Sigmoid colon (tissue), 6 donors: ENCODE measurements at regions not wholly inside any gene's neighbourhood (a gene's known extent, or its start where the extent isn't known, plus 50 kb on each side); places are given as distances from the start of the nearest gene placed in this dataset.

ENCODE experiments used
- DNase-seq: peaks from one replicate; pipeline ENCODE4 v3.0.0-alpha.2; 2019
- H3K27ac ChIP-seq, 4 donors: fragments of 200-600 bp; sonication (generic); one replicate each; pipeline ENCODE4 v1.5.1; 2016 to 2019; ENCODE audit warnings: mild to moderate bottlenecking in 1 of 4
- H3K27me3 ChIP-seq, 3 donors: fragments of 200-600 bp; sonication (generic); one replicate each; pipeline ENCODE4 v1.5.1; 2019; ENCODE audit warnings: mild to moderate bottlenecking in 1 of 3
- H3K36me3 ChIP-seq, 4 donors: fragments of 200-600 bp; sonication (generic); one replicate each; pipeline ENCODE4 v1.5.1; 2016 to 2019
- H3K4me1 ChIP-seq, 4 donors: fragments of 200-600 bp; sonication (generic); one replicate each; pipeline ENCODE4 v1.5.1; 2017 to 2019
- H3K4me3 ChIP-seq, 4 donors: fragments of 200-600 bp; sonication (generic); one replicate each; pipeline ENCODE4 v1.5.1; 2017 to 2019; ENCODE audit warnings: mild to moderate bottlenecking in 2 of 4, moderate library complexity in 1 of 4
- H3K9me3 ChIP-seq, 4 donors: fragments of 200-600 bp in 3 of 4; sonication (generic) in 3 of 4; one replicate each; pipeline versions ENCODE4 v1.5.1 to v1.6.1; 2013 to 2019
- CTCF ChIP-seq, 4 experiments: fragments of 450-650 bp in 3 of 4; fragments of 200-600 bp in 1 of 4; IDR thresholded peaks; one replicate each; pipeline ENCODE4 v1.5.1; 2016 to 2019; ENCODE audit warnings: antibody characterized with exemption in 4 of 4, mild to moderate bottlenecking in 3 of 4, moderate library complexity in 2 of 4
- EP300 ChIP-seq, 4 donors: sonication (generic); formaldehyde crosslinking; IDR thresholded peaks; one replicate each; pipeline ENCODE4 v1.6.1; 2017; ENCODE audit warnings: antibody characterized with exemption in 4 of 4
- POLR2A ChIP-seq, 2 donors: fragments of 450-650 bp; IDR thresholded peaks; one replicate each; pipeline ENCODE4 v1.6.1; 2016; ENCODE audit warnings: antibody characterized with exemption in 2 of 2, mild to moderate bottlenecking in 2 of 2, moderate library complexity in 2 of 2
- POLR2AphosphoS5 ChIP-seq, 4 donors: sonication (generic); formaldehyde crosslinking; IDR thresholded peaks; one replicate each; pipeline ENCODE4 v1.6.1; 2017; ENCODE audit warnings: antibody characterized with exemption in 4 of 4
- WGBS, 2 donors: extraction: QIAGEN DNeasy Blood & Tissue Kit; methylation state at CpG; one replicate each; pipeline ENCODE4 v1.1.7; 2013; 5-methylcytosine and 5-hydroxymethylcytosine counted together
- intact Hi-C: fragments of 100-400 bp; cut with DNase I; formaldehyde crosslinking; loops from one replicate; pipeline ENCODE4 v1.15.1; 2023
- donor health status: healthy with polysubstance abuse.
- donor health status: healthy.

GRCh38 chr4:129474698-129475097 lies 378.7 kb downstream of the C4orf33 start:
- intact Hi-C loops, result no loop called here
- Histone ChIP-seq H3K36me3 (no peaks in the 10 kb centered on the region), H3K4me3 (no peak overlapping the region), H3K27me3 (no peaks in the 10 kb centered on the region), H3K4me1 (no peaks in the 10 kb centered on the region), H3K27ac (no peak overlapping the region), H3K9me3 (peaks cover 0 to 2% (median 0%) of the 10 kb centered on the region in 4 donors)
- no peak for DNase-seq
- WGBS, 2 donors, result 63 to 72% methylated on average over 4 of the region's 4 CpGs
- TF ChIP-seq POLR2A (IDR thresholded peaks at IDR 0.05), result no peak
- TF ChIP-seq POLR2AphosphoS5 (IDR thresholded peaks at IDR 0.05), result no peak
- no peak for TF ChIP-seq EP300 (IDR thresholded peaks at IDR 0.05)
- TF ChIP-seq CTCF (IDR thresholded peaks at IDR 0.05), result no peak

GRCh38 chr4:129481107-129481506 lies 385.2 kb downstream of the C4orf33 start:
- H3K27me3 ChIP-seq, result no peaks in the 10 kb centered on the region
- no peak overlapping the region for H3K27ac ChIP-seq
- H3K9me3 ChIP-seq, result no peaks in the 10 kb centered on the region
- no peak overlapping the region for H3K4me3 ChIP-seq
- no peak for TF ChIP-seq POLR2AphosphoS5 (IDR thresholded peaks at IDR 0.05)
- TF ChIP-seq CTCF (IDR thresholded peaks at IDR 0.05), result no peak
- TF ChIP-seq POLR2A (IDR thresholded peaks at IDR 0.05), result no peak
- TF ChIP-seq EP300 (IDR thresholded peaks at IDR 0.05), result no peak
- intact Hi-C loops, result no loop called here
- H3K36me3 ChIP-seq, result no peaks in the 10 kb centered on the region
- no peak for DNase-seq
- no peaks in the 10 kb centered on the region for H3K4me1 ChIP-seq
- 75 to 78% methylated on average over 2 of the region's 2 CpGs for WGBS, 2 donors

GRCh38 chr4:129488427-129488826 lies 392.5 kb downstream of the C4orf33 start:
- no peaks in the 10 kb centered on the region for H3K4me1 ChIP-seq
- no peak overlapping the region for H3K4me3 ChIP-seq
- H3K36me3 ChIP-seq, result no peaks in the 10 kb centered on the region
- no peaks in the 10 kb centered on the region for H3K27me3 ChIP-seq
- intact Hi-C loops, result no loop called here
- 82 to 89% methylated on average over 1 of the region's 1 CpG for WGBS, 2 donors
- DNase-seq, result no peak
- no peak overlapping the region for H3K27ac ChIP-seq
- no peaks in the 10 kb centered on the region for H3K9me3 ChIP-seq
- no peak for TF ChIP-seq POLR2A (IDR thresholded peaks at IDR 0.05)
- no peak for TF ChIP-seq CTCF (IDR thresholded peaks at IDR 0.05)
- TF ChIP-seq EP300 (IDR thresholded peaks at IDR 0.05), result no peak
- no peak for TF ChIP-seq POLR2AphosphoS5 (IDR thresholded peaks at IDR 0.05)

GRCh38 chr4:129490516-129490915 lies 394.6 kb downstream of the C4orf33 start:
- DNase-seq, result no peak
- WGBS, 2 donors, result 9 to 10% methylated on average over 1 of the region's 1 CpG

More at GRCh38 chr4:129490516-129490915, 394.6 kb downstream of the C4orf33 start:
- no peaks in the 10 kb centered on the region for H3K4me1 ChIP-seq
- TF ChIP-seq EP300 (IDR thresholded peaks at IDR 0.05) (no peak), POLR2A (IDR thresholded peaks at IDR 0.05) (no peak), CTCF (IDR thresholded peaks at IDR 0.05) (no peak), POLR2AphosphoS5 (IDR thresholded peaks at IDR 0.05) (no peak)
- intact Hi-C loops, result no loop called here
- H3K36me3 ChIP-seq, result no peaks in the 10 kb centered on the region
- no peaks in the 10 kb centered on the region for H3K9me3 ChIP-seq
- no peak overlapping the region for H3K4me3 ChIP-seq
- H3K27ac ChIP-seq, result no peak overlapping the region
- no peaks in the 10 kb centered on the region for H3K27me3 ChIP-seq
